HS-5 (cell line): ENCODE measurements at regions not wholly inside any gene's neighbourhood (a gene's known extent, or its start where the extent isn't known, plus 50 kb on each side); places are given as distances from the start of the nearest gene placed in this dataset.
A peak's percentile ranks its signal among the peaks of the same experiment; 100 is the strongest.

Source experiments
- DNase-seq: peaks from one replicate; pipeline ENCODE4 v3.0.0-alpha.2; 2012; ENCODE audit warnings: low read depth

GRCh38 chr13:73618275-73618865, 515.8 kb downstream of the KLF12 start:
- no peak for DNase-seq

- no peak for DNase-seq
Observed at GRCh38 chr13:73616861-73617260, 517.3 kb downstream of the KLF12 start.

- DNase-seq, result no peak
Observed at GRCh38 chr13:73610799-73611592, 523.2 kb downstream of the KLF12 start.

GRCh38 chr13:73608711-73609485, 525.3 kb downstream of the KLF12 start:
- DNase-seq, result no peak

GRCh38 chr13:73608157-73608516, 526.1 kb downstream of the KLF12 start:
- DNase-seq, result no peak

- DNase-seq, result no peak
Observed at GRCh38 chr13:73607489-73608156, 526.6 kb downstream of the KLF12 start.

- DNase-seq, result no peak
Observed at GRCh38 chr13:73603646-73604045, 530.6 kb downstream of the KLF12 start.

GRCh38 chr13:73602295-73602694, 531.9 kb downstream of the KLF12 start:
- no peak for DNase-seq

- no peak for DNase-seq
Observed at GRCh38 chr13:73601708-73602107, 532.5 kb downstream of the KLF12 start.

- DNase-seq, result no peak
Observed at GRCh38 chr13:73599232-73600128, 534.7 kb downstream of the KLF12 start.

- DNase-seq, result peak; percentile 30
Observed at GRCh38 chr13:73598020-73598712, 536.0 kb downstream of the KLF12 start.

GRCh38 chr13:73596382-73596781, 537.6 kb downstream of the KLF5 start:
- no peak for DNase-seq

- DNase-seq, result no peak
Observed at GRCh38 chr13:73593199-73593765, 534.5 kb downstream of the KLF5 start.

GRCh38 chr13:73591861-73592260, 533.1 kb downstream of the KLF5 start:
- no peak for DNase-seq

GRCh38 chr13:73590795-73591194, 532.0 kb downstream of the KLF5 start:
- DNase-seq, result no peak

- DNase-seq, result no peak
Observed at GRCh38 chr13:73585236-73585635, 526.4 kb downstream of the KLF5 start.

GRCh38 chr13:73583331-73583730, 524.5 kb downstream of the KLF5 start:
- DNase-seq, result no peak

- DNase-seq, result no peak
Observed at GRCh38 chr13:73580513-73581267, 521.9 kb downstream of the KLF5 start.

GRCh38 chr13:73579574-73580274, 520.9 kb downstream of the KLF5 start:
- DNase-seq, result no peak
